Vagina (tissue), 2 donors: ENCODE measurements at regions not wholly inside any gene's neighbourhood (a gene's known extent, or its start where the extent isn't known, plus 50 kb on each side); places are given as distances from the start of the nearest gene placed in this dataset.
"Not testable (repeated sequence)": the region's sequence is repeated elsewhere in the genome, so short reads cannot be mapped to it uniquely, and the experiment has no call there.

Source experiments
- DNase-seq, 2 donors: peaks; one replicate each; pipeline ENCODE4 v3.0.0-alpha.2; 2017; ENCODE audit errors: extremely low spot score in 2 of 2
- H3K27ac ChIP-seq: fragments of 200-600 bp; sonication (generic); one replicate; pipeline ENCODE4 v1.5.1; 2019
- H3K27me3 ChIP-seq: fragments of 200-600 bp; sonication (generic); one replicate; pipeline ENCODE4 v1.5.1; 2019
- H3K36me3 ChIP-seq, 2 donors: fragments of 200-600 bp; sonication (generic); one replicate each; pipeline ENCODE4 v1.5.1; 2017 to 2019
- H3K4me1 ChIP-seq: fragments of 200-600 bp; sonication (generic); one replicate; pipeline ENCODE4 v1.5.1; 2019
- H3K4me3 ChIP-seq, 2 donors: fragments of 200-600 bp; sonication (generic); 1 replicate in 1 of 2; 2 replicates in 1 of 2; pipeline ENCODE4 v1.5.1; 2016 to 2019
- H3K9me3 ChIP-seq: fragments of 200-600 bp; sonication (generic); one replicate; pipeline ENCODE4 v1.5.1; 2019
- intact Hi-C: fragments of 100-400 bp; cut with DNase I; formaldehyde crosslinking; loops from one replicate; pipeline ENCODE4 v1.15.1; 2023

- H3K4me3 ChIP-seq, H3K36me3 ChIP-seq, H3K27ac ChIP-seq, H3K9me3 ChIP-seq, DNase-seq, H3K4me1 ChIP-seq, intact Hi-C loops, H3K27me3 ChIP-seq: not testable (repeated sequence)
Observed at GRCh38 chr2:111412841-111413650, 292.3 kb downstream of the BCL2L11 start.

- DNase-seq = peak in 1 of 2 donors; percentile 60
- H3K27me3 ChIP-seq, H3K4me3 ChIP-seq, H3K27ac ChIP-seq, H3K36me3 ChIP-seq, H3K9me3 ChIP-seq, H3K4me1 ChIP-seq, intact Hi-C loops: not testable (repeated sequence)
Observed at GRCh38 chr2:111413950-111414349, 293.2 kb downstream of the BCL2L11 start.

GRCh38 chr2:111415765-111416743 lies 295.3 kb downstream of the BCL2L11 start:
- H3K27ac ChIP-seq, intact Hi-C loops, H3K4me3 ChIP-seq, H3K9me3 ChIP-seq, H3K36me3 ChIP-seq, DNase-seq, H3K27me3 ChIP-seq, H3K4me1 ChIP-seq: not testable (repeated sequence)

- H3K9me3 ChIP-seq, DNase-seq, H3K4me3 ChIP-seq, H3K36me3 ChIP-seq, H3K27ac ChIP-seq, H3K4me1 ChIP-seq, intact Hi-C loops, H3K27me3 ChIP-seq: not testable (repeated sequence)
Observed at GRCh38 chr2:111417026-111417425, 296.3 kb downstream of the BCL2L11 start.

GRCh38 chr2:111418091-111418875 lies 297.6 kb downstream of the BCL2L11 start:
- H3K4me3 ChIP-seq, H3K36me3 ChIP-seq, DNase-seq, H3K27me3 ChIP-seq, intact Hi-C loops, H3K27ac ChIP-seq, H3K4me1 ChIP-seq, H3K9me3 ChIP-seq: not testable (repeated sequence)

GRCh38 chr2:111420074-111420473 lies 299.4 kb downstream of the BCL2L11 start:
- H3K4me1 ChIP-seq, H3K27me3 ChIP-seq, H3K4me3 ChIP-seq, H3K36me3 ChIP-seq, intact Hi-C loops, DNase-seq, H3K9me3 ChIP-seq, H3K27ac ChIP-seq: not testable (repeated sequence)

- H3K9me3 ChIP-seq, H3K4me3 ChIP-seq, H3K36me3 ChIP-seq, DNase-seq, intact Hi-C loops, H3K27ac ChIP-seq, H3K4me1 ChIP-seq, H3K27me3 ChIP-seq: not testable (repeated sequence)
Observed at GRCh38 chr2:111420835-111421234, 300.1 kb downstream of the BCL2L11 start.

GRCh38 chr2:111421949-111422348 lies 301.2 kb downstream of the BCL2L11 start:
- H3K27me3 ChIP-seq, DNase-seq, intact Hi-C loops, H3K4me1 ChIP-seq, H3K4me3 ChIP-seq, H3K27ac ChIP-seq, H3K36me3 ChIP-seq, H3K9me3 ChIP-seq: not testable (repeated sequence)

- H3K27me3 ChIP-seq, H3K27ac ChIP-seq, H3K9me3 ChIP-seq, intact Hi-C loops, H3K4me1 ChIP-seq, DNase-seq, H3K36me3 ChIP-seq, H3K4me3 ChIP-seq: not testable (repeated sequence)
Observed at GRCh38 chr2:111422562-111422961, 301.8 kb downstream of the BCL2L11 start.

- H3K9me3 ChIP-seq, H3K27ac ChIP-seq, H3K4me1 ChIP-seq, DNase-seq, H3K4me3 ChIP-seq, H3K36me3 ChIP-seq, H3K27me3 ChIP-seq, intact Hi-C loops: not testable (repeated sequence)
Observed at GRCh38 chr2:111423184-111423583, 302.5 kb downstream of the BCL2L11 start.

- H3K36me3 ChIP-seq, H3K9me3 ChIP-seq, H3K4me1 ChIP-seq, DNase-seq, H3K4me3 ChIP-seq, H3K27ac ChIP-seq, intact Hi-C loops, H3K27me3 ChIP-seq: not testable (repeated sequence)
Observed at GRCh38 chr2:111424176-111424575, 303.5 kb downstream of the BCL2L11 start.

- DNase-seq, intact Hi-C loops, H3K27me3 ChIP-seq: not testable (repeated sequence)
Observed at GRCh38 chr2:111424851-111425309, 304.2 kb downstream of the BCL2L11 start.

GRCh38 chr2:111425789-111426201 lies 305.1 kb downstream of the BCL2L11 start:
- DNase-seq, H3K4me1 ChIP-seq, intact Hi-C loops: not testable (repeated sequence)

More at GRCh38 chr2:111424851-111425309, 304.2 kb downstream of the BCL2L11 start:
- H3K4me1 ChIP-seq, H3K27ac ChIP-seq, H3K9me3 ChIP-seq, H3K36me3 ChIP-seq, H3K4me3 ChIP-seq: not testable (repeated sequence)

More at GRCh38 chr2:111425789-111426201, 305.1 kb downstream of the BCL2L11 start:
- H3K27ac ChIP-seq, H3K9me3 ChIP-seq, H3K27me3 ChIP-seq, H3K36me3 ChIP-seq, H3K4me3 ChIP-seq: not testable (repeated sequence)
